Neural crest cell (in vitro differentiated cells): ENCODE measurements at regions not wholly inside any gene's neighbourhood (a gene's known extent, or its start where the extent isn't known, plus 50 kb on each side); places are given as distances from the start of the nearest gene placed in this dataset.

Experiments used
- DNase-seq: peaks from one replicate; pipeline ENCODE4 v3.0.0; 2021; ENCODE audit warnings: low read depth, mixed read lengths, low spot score
- H3K27ac Mint-ChIP-seq: one replicate; pipeline ENCODE4 v1.8.0; 2021; ENCODE audit warnings: mild to moderate bottlenecking, mixed read lengths; ENCODE audit not compliant: unreplicated experiment
- H3K27me3 Mint-ChIP-seq: 2 replicates; pipeline ENCODE4 v1.8.0; 2021; ENCODE audit warnings: low read depth, mild to moderate bottlenecking, mixed read lengths
- H3K36me3 Mint-ChIP-seq: 2 replicates; pipeline ENCODE4 v1.8.0; 2021; ENCODE audit warnings: low read depth, mild to moderate bottlenecking, mixed read lengths
- H3K4me1 Mint-ChIP-seq: 2 replicates; pipeline ENCODE4 v1.8.0; 2021; ENCODE audit warnings: mixed read lengths
- H3K4me3 Mint-ChIP-seq: one replicate; pipeline ENCODE4 v1.8.0; 2021; ENCODE audit warnings: mild to moderate bottlenecking, mixed read lengths
- H3K9me3 Mint-ChIP-seq: 2 replicates; pipeline ENCODE4 v1.8.0; 2021; ENCODE audit warnings: mixed read lengths
- CTCF ChIP-seq: fragments of 200-600 bp; sonication (generic); conservative IDR thresholded peaks from 2 replicates; pipeline ENCODE4 v1.5.0; 2021; ENCODE audit warnings: antibody characterized with exemption, mild to moderate bottlenecking

- Mint-ChIP-seq H3K4me3 (no peak overlapping the region), H3K9me3 (peaks cover 6% of the 10 kb centered on the region), H3K36me3 (no peaks in the 10 kb centered on the region), H3K27me3 (no peaks in the 10 kb centered on the region), H3K27ac (no peak overlapping the region), H3K4me1 (no peaks in the 10 kb centered on the region)
- no peak for TF ChIP-seq CTCF
- no peak for DNase-seq
Observed at GRCh38 chr3:153269730-153270129, 107.7 kb downstream of the RAP2B start.

- H3K4me1 Mint-ChIP-seq, result no peaks in the 10 kb centered on the region
- no peaks in the 10 kb centered on the region for H3K36me3 Mint-ChIP-seq
- no peak overlapping the region for H3K4me3 Mint-ChIP-seq
- no peak for TF ChIP-seq CTCF
- H3K27me3 Mint-ChIP-seq, result no peaks in the 10 kb centered on the region
- no peaks in the 10 kb centered on the region for H3K9me3 Mint-ChIP-seq
- no peak for DNase-seq
- no peak overlapping the region for H3K27ac Mint-ChIP-seq
Observed at GRCh38 chr3:153273217-153273616, 111.2 kb downstream of the RAP2B start.

- Mint-ChIP-seq H3K27ac (no peak overlapping the region), H3K36me3 (no peaks in the 10 kb centered on the region), H3K4me1 (no peaks in the 10 kb centered on the region), H3K4me3 (no peak overlapping the region), H3K27me3 (no peaks in the 10 kb centered on the region), H3K9me3 (no peaks in the 10 kb centered on the region)
- DNase-seq, result no peak
- TF ChIP-seq CTCF, result no peak
Observed at GRCh38 chr3:153273767-153274435, 111.9 kb downstream of the RAP2B start.

- Mint-ChIP-seq H3K4me1 (no peaks in the 10 kb centered on the region), H3K9me3 (no peaks in the 10 kb centered on the region), H3K36me3 (no peaks in the 10 kb centered on the region), H3K4me3 (no peak overlapping the region), H3K27ac (no peak overlapping the region), H3K27me3 (no peaks in the 10 kb centered on the region)
- DNase-seq, result no peak
- no peak for TF ChIP-seq CTCF
Observed at GRCh38 chr3:153274561-153274960, 112.5 kb downstream of the RAP2B start.

GRCh38 chr3:153275514-153275913 lies 113.5 kb downstream of the RAP2B start:
- no peaks in the 10 kb centered on the region for H3K4me1 Mint-ChIP-seq
- H3K27me3 Mint-ChIP-seq, result no peaks in the 10 kb centered on the region
- H3K27ac Mint-ChIP-seq, result no peak overlapping the region
- DNase-seq, result no peak
- H3K4me3 Mint-ChIP-seq, result no peak overlapping the region
- no peaks in the 10 kb centered on the region for H3K36me3 Mint-ChIP-seq
- TF ChIP-seq CTCF, result no peak
- no peaks in the 10 kb centered on the region for H3K9me3 Mint-ChIP-seq
